GM12891 (cell line): ENCODE measurements at regions not wholly inside any gene's neighbourhood (a gene's known extent, or its start where the extent isn't known, plus 50 kb on each side); places are given as distances from the start of the nearest gene placed in this dataset.

ENCODE experiments used
- PAX5 ChIP-seq: IDR thresholded peaks from 2 replicates; pipeline ENCODE4 v1.6.1; 2011; ENCODE audit warnings: low read length, moderate library complexity, mild to moderate bottlenecking; ENCODE audit not compliant: insufficient read depth, severe bottlenecking
- POLR2A ChIP-seq: IDR thresholded peaks from 2 replicates; pipeline ENCODE4 v1.6.1; 2011; ENCODE audit warnings: low read depth, low read length, control low read depth
- POLR2AphosphoS5 ChIP-seq: IDR thresholded peaks from 2 replicates; pipeline ENCODE4 v1.6.1; 2011; ENCODE audit warnings: low read depth, low read length, control low read depth
- POU2F2 ChIP-seq: IDR thresholded peaks from 2 replicates; pipeline ENCODE4 v1.6.1; 2011; ENCODE audit warnings: low read depth, mild to moderate bottlenecking, control low read depth, low read length, moderate library complexity
- SPI1 ChIP-seq: IDR thresholded peaks from 2 replicates; pipeline ENCODE4 v1.6.1; 2011; ENCODE audit warnings: low read depth, low read length, control low read depth
- TAF1 ChIP-seq: IDR thresholded peaks from 2 replicates; pipeline ENCODE4 v1.6.1; 2011; ENCODE audit warnings: low read depth, low read length, control low read depth

DNA sequence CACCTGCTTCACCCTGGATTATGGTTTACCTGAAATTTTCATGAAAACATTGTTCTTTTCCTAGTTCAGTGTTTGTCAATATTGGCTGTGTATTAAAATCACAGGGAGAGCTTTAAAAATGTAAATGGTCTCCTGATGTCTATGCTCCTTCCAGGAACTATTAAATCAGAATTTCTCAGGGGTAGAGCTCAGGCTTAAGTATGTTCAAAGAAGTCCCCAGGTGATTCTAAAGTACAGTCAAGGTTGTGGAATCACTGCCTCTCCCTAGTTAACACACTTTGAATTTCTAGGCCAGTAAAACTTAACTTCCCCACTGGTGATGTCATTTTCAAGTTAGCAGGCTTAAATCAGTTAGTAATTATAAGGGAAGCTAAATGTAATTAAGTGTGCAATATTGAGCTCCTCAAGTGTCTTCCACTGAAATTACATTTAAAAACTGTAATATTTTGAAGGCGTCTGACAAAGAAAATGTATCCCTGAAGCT is 150.3 kb upstream of the SLC28A3 start:
- TF ChIP-seq POLR2A (no peak), TAF1 (no peak), POLR2AphosphoS5 (no peak), POU2F2 (no peak), SPI1 (no peak), PAX5 (no peak)
